BLaER1 treated with 17β-estradiol and CSF1 and Interleukin-3, amounts not matched to agents 10 nM and 100 nM (cell line): ENCODE measurements at regions not wholly inside any gene's neighbourhood (a gene's known extent, or its start where the extent isn't known, plus 50 kb on each side); places are given as distances from the start of the nearest gene placed in this dataset.

Experiments
- H3K27ac ChIP-seq, 11 experiments: shearing (Covaris generic); formaldehyde crosslinking; 2 replicates each; pipeline ENCODE4 v1.8.1; 2022
- H3K27me3 ChIP-seq, 11 experiments: shearing (Covaris generic); formaldehyde crosslinking; 2 replicates each; pipeline ENCODE4 v1.8.1; 2022
- H3K36me3 ChIP-seq, 11 experiments: shearing (Covaris generic); formaldehyde crosslinking; 2 replicates each; pipeline ENCODE4 v1.8.1; 2022
- H3K4me1 ChIP-seq, 10 experiments: shearing (Covaris generic); formaldehyde crosslinking; 2 replicates each; pipeline ENCODE4 v1.8.1; 2022
- H3K4me2 ChIP-seq, 11 experiments: shearing (Covaris generic); formaldehyde crosslinking; 2 replicates each; pipeline ENCODE4 v1.8.1; 2022
- H3K4me3 ChIP-seq, 10 experiments: shearing (Covaris generic); formaldehyde crosslinking; 2 replicates each; pipeline ENCODE4 v1.8.1; 2022
- H3K9ac ChIP-seq, 11 experiments: shearing (Covaris generic); formaldehyde crosslinking; 2 replicates each; pipeline ENCODE4 v1.8.1; 2022
- H3K9me3 ChIP-seq, 11 experiments: shearing (Covaris generic); formaldehyde crosslinking; replicated peaks in 1 of 11; 2 replicates each; pipeline ENCODE4 v1.8.1; 2022
- H4K20me1 ChIP-seq, 11 experiments: shearing (Covaris generic); formaldehyde crosslinking; 2 replicates each; pipeline ENCODE4 v1.8.1; 2022
- Cebpa-rat ChIP-seq, 11 experiments: shearing (Covaris generic); IDR thresholded peaks; 2 replicates each; pipeline ENCODE4 v1.8.1; 2022

DNA sequence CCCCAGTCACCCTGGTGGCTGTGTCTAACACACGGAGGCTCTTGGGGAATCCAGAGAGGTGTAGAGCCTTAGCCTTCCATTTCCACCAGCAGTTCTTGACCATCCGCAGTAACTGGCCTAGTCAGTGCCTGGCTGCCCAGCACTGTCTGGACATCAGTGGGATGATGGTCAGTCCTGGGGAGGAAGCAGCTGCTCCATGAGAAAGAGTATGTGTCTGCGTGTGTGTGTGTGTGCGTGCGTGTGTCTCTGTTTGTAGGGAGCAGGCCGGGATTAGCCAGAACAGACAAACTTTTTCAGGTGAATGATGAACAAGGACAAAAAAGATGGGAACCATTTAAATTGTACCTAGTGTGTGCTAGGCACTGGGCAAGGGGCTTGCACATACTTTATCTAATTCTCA is 109.3 kb upstream of the SYT13 start:
- Histone ChIP-seq H3K36me3 (no peaks in the 10 kb centered on the region), H3K9me3 (no peaks in the 10 kb centered on the region), H3K27ac (no peak overlapping the region), H3K4me3 (no peak overlapping the region), H3K27me3 (peaks cover 5 to 82% (median 36%) of the 10 kb centered on the region in 11 experiments; a peak in 21 of 22 replicates), H3K9ac (no peak overlapping the region), H3K4me2 (no peak overlapping the region), H3K4me1 (peaks cover 0 to 12% (median 6%) of the 10 kb centered on the region in 10 experiments; a peak in 6 of 20 replicates), H4K20me1 (peaks cover 0 to 62% (median 16%) of the 10 kb centered on the region in 11 experiments; a peak in 11 of 22 replicates)
- no peak for TF ChIP-seq Cebpa-rat (IDR thresholded peaks at IDR 0.05)

DNA sequence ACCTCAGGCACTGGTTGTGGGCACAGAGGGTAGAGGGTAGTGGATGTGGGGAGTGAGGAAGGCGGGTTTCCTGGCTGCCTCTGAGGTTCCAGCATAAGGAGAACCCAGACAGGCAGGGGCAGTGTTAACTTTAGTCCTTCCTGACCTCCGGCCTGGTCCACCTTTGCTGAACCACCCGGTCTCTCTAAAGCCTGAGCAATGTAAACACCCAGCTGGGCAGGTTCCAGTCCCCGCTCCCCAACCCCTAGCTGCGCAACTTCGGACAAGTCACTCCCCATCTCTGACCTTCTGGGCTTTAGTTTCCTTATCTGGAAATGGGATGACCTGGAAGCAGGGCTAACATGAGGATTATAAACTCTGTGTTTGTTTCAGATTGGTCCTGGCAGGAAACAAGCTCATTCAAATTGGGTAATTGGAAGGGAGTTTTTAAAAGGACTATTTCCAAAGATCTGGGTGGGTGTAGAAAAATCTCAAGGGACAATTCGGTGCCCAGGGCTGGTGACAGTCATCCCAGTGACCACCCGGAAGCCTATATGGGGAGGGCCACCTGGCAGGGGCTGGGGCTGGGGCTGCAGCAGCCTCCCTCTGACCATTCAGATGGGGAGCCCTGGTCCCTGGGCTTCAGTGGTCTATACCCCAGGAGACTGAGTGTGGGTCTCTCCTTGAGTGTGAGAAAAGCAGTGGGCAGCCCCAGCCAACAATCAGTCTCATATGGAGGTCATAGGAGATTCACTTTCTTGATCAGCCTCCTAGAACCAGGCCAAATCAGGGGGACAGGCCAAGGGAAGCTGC is 108.3 kb upstream of the SYT13 start:
- Histone ChIP-seq H3K4me1 (peaks cover 0 to 10% (median 5%) of the 10 kb centered on the region in 10 experiments; a peak in 6 of 20 replicates), H3K27ac (no peak overlapping the region), H3K9me3 (no peaks in the 10 kb centered on the region), H3K27me3 (peaks cover 6 to 82% (median 45%) of the 10 kb centered on the region in 11 experiments; a peak in 21 of 22 replicates), H3K36me3 (no peaks in the 10 kb centered on the region), H4K20me1 (peaks cover 0 to 64% (median 17%) of the 10 kb centered on the region in 11 experiments; a peak in 11 of 22 replicates), H3K4me2 (no peak overlapping the region), H3K4me3 (no peak overlapping the region), H3K9ac (no peak overlapping the region)
- no peak for TF ChIP-seq Cebpa-rat (IDR thresholded peaks at IDR 0.05)

DNA sequence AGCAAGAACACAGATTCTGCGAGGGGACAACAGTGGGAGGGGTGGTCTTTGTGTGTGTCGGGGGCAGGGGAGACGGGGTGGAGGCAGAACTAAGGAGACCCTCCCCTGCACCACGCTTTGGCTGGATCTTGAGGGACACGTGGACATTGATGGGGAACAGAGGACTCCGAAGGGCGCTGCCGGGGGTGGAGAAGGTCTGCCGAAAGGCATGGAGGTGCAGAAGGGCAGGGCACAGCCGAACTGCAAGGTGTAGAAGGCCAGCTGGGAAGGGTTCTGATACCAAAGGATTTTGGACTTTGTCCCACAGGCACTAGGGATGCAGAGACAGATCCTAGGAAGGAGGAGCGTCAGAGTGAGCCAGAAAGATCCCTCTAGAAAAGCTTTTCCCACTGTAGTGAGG is 107.7 kb upstream of the SYT13 start:
- Histone ChIP-seq H3K27me3 (peaks cover 13 to 84% (median 52%) of the 10 kb centered on the region in 11 experiments), H3K9ac (no peak overlapping the region), H3K4me1 (peaks cover 0 to 3% (median 0%) of the 10 kb centered on the region in 10 experiments; a peak in 6 of 20 replicates), H3K9me3 (no peaks in the 10 kb centered on the region), H3K27ac (no peak overlapping the region), H3K36me3 (no peaks in the 10 kb centered on the region), H4K20me1 (peaks cover 0 to 71% (median 17%) of the 10 kb centered on the region in 11 experiments; a peak in 11 of 22 replicates), H3K4me2 (no peak overlapping the region), H3K4me3 (no peak overlapping the region)
- TF ChIP-seq Cebpa-rat (IDR thresholded peaks at IDR 0.05), result no peak

DNA sequence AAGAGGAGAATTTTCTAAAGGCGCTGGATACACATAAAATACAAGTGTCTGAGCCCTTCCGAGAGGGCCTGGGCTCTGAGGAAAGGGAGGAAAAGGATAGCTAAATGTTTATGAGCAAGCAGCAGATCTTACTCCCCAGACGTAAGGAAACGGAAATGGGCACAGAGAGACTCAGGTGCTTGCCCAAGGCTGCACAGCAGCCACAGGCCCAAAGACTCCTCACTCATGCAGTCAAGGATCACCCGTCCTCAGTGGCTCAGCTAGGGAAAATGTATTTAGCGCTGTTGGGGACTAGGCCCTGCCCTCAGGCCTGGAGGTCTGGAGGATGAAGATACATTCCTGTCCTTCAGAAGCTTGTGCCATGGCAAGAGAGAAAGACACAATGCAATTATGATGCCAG is 107.2 kb upstream of the SYT13 start:
- no peak overlapping the region for H3K4me2 ChIP-seq
- H3K36me3 ChIP-seq, result no peaks in the 10 kb centered on the region
- H3K4me3 ChIP-seq, result no peak overlapping the region
- H3K9ac ChIP-seq, result no peak overlapping the region
- H3K4me1 ChIP-seq, result no peaks in the 10 kb centered on the region
- H3K27me3 ChIP-seq, result peaks cover 18 to 89% (median 57%) of the 10 kb centered on the region in 11 experiments
- H3K9me3 ChIP-seq, result no peaks in the 10 kb centered on the region
- peaks cover 0 to 75% (median 17%) of the 10 kb centered on the region in 11 experiments; a peak in 11 of 22 replicates for H4K20me1 ChIP-seq
- no peak for TF ChIP-seq Cebpa-rat (IDR thresholded peaks at IDR 0.05)
- H3K27ac ChIP-seq, result no peak overlapping the region

DNA sequence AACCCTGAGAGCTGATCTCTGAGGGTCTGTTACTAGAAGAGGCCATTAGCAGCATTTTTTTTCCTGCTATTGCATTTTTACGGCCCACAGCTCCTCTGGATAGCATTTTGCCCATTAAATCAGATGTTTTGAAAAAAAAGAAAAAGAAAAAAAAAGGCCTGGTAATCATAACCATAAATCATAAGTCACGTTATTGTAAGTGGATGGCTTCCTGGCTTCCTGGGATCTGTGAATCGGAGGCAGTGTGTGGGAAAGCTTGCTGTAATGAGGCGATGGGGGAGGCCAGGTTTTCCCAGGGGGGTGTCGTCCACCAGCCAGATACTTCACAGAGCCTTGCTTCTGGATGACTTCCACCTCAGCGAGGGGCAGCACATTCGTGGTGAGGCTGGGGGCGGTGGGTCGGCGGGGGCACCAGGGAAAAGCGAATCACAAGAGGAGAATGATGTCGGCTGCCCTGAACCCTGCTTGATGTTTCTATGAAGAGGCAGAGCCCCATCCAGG is 106.5 kb upstream of the SYT13 start:
- Histone ChIP-seq H3K4me1 (no peaks in the 10 kb centered on the region), H3K4me2 (no peak overlapping the region), H3K36me3 (no peaks in the 10 kb centered on the region), H3K9me3 (peaks cover 0 to 7% (median 5%) of the 10 kb centered on the region in 11 experiments; a peak in 7 of 22 replicates), H4K20me1 (peaks cover 0 to 81% (median 17%) of the 10 kb centered on the region in 11 experiments; a peak in 11 of 22 replicates), H3K9ac (no peak overlapping the region), H3K27ac (no peak overlapping the region), H3K4me3 (no peak overlapping the region), H3K27me3 (peaks cover 24 to 96% (median 64%) of the 10 kb centered on the region in 11 experiments)
- no peak for TF ChIP-seq Cebpa-rat (IDR thresholded peaks at IDR 0.05)

DNA sequence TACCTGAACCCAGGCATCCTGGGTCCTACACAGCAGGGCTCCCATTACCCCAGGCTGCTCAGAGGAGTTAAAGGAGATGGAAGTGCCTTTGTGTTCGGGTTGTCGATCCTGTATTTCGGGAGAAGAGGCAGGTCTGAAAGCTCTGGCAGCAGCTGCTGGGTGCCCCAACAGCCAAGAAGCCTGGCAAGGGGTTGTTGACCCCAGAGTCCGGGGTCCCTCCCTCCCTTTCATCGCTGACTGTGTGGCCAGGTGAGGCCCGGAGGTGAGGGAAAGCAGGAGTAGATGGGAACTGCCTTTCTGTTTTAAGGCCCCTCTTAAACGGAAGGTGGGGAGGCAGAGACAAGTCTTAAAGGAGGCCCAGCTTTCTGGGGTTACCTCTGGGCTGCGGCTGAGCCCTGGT is 106.0 kb upstream of the SYT13 start:
- TF ChIP-seq Cebpa-rat (IDR thresholded peaks at IDR 0.05), result no peak
- H3K9me3 ChIP-seq, result peaks cover 0 to 7% (median 6%) of the 10 kb centered on the region in 11 experiments; a peak in 7 of 22 replicates
- H3K36me3 ChIP-seq, result no peaks in the 10 kb centered on the region
- peaks cover 29 to 98% (median 69%) of the 10 kb centered on the region in 11 experiments for H3K27me3 ChIP-seq
- H3K4me2 ChIP-seq, result no peak overlapping the region
- no peaks in the 10 kb centered on the region for H3K4me1 ChIP-seq
- H3K27ac ChIP-seq, result no peak overlapping the region
- no peak overlapping the region for H3K9ac ChIP-seq
- peaks cover 0 to 85% (median 17%) of the 10 kb centered on the region in 11 experiments; a peak in 11 of 22 replicates for H4K20me1 ChIP-seq
- no peak overlapping the region for H3K4me3 ChIP-seq

DNA sequence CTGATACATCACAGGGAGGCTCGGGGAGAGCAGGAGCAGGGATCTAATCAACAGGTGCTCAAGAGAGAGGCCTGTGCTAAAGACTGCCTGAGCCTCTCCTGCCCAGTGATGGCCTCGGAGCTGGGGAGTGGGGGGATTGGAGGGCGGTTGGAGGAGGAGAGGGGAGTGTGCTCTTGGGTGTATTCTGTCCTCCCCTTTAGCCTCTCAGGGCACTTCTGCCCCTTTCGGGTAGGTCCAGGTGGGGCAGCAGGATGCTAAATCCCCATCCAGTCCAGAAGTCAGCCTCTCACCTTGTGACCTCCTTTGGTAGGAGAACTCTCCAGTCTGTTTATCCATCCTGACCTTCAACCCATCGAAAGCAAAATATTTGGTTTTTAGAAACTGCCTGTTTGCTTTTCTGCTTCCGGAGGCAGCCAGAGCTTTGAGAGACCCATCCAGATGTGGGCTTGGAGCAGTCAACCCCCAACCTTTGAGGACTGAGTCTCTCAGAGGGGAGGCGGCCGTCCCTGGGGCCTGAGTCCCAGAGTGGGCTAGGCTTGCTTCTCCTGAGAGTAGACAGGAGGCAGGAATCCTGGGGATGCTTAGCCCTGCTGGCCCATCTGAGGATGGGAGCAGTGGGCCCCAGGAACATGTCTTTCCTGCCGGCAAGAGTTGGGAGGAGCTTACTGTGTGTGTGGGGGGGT is 105.2 kb upstream of the SYT13 start:
- H3K9ac ChIP-seq, result no peak overlapping the region
- no peak overlapping the region for H3K4me2 ChIP-seq
- peaks cover 38 to 100% (median 77%) of the 10 kb centered on the region in 11 experiments for H3K27me3 ChIP-seq
- no peak overlapping the region for H3K4me3 ChIP-seq
- H3K27ac ChIP-seq, result no peak overlapping the region
- 0 out of 20 replicates have a peak, but pooled peaks cover 0 to 5% (median 0%) of the 10 kb centered on the region in 10 experiments for H3K4me1 ChIP-seq
- peaks cover 0 to 90% (median 19%) of the 10 kb centered on the region in 11 experiments; a peak in 11 of 22 replicates for H4K20me1 ChIP-seq
- no peaks in the 10 kb centered on the region for H3K36me3 ChIP-seq
- no peak for TF ChIP-seq Cebpa-rat (IDR thresholded peaks at IDR 0.05)
- H3K9me3 ChIP-seq, result peaks cover 0 to 7% (median 6%) of the 10 kb centered on the region in 11 experiments; a peak in 7 of 22 replicates

DNA sequence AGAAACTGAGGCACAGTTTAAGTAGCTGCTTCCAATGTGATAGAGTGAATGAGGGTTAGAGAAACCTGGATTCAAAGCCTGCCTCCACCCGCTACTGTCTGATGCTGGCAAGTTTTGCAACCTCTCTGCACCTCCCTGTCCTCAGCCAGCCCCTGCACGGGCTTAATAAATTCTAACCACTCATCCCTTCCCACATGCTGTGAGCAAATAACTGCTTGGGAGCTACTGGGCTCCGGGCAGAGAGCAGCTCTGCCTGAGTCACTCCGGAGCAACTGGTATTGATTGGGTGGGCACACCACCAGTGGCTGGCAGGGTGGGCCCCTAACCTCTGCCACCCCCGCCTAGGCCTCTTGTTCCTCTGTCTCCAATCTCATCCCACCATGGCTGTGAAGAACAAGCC is 104.3 kb upstream of the SYT13 start:
- Histone ChIP-seq H3K4me2 (no peak overlapping the region), H3K4me3 (no peak overlapping the region), H3K27ac (no peak overlapping the region), H3K9ac (no peak overlapping the region), H3K4me1 (peaks cover 0 to 10% (median 5%) of the 10 kb centered on the region in 10 experiments; a peak in 11 of 20 replicates), H3K36me3 (no peaks in the 10 kb centered on the region), H4K20me1 (peaks cover 0 to 93% (median 24%) of the 10 kb centered on the region in 11 experiments; a peak in 16 of 22 replicates), H3K9me3 (peaks cover 0 to 7% (median 6%) of the 10 kb centered on the region in 11 experiments; a peak in 7 of 22 replicates), H3K27me3 (peaks cover 47 to 100% (median 86%) of the 10 kb centered on the region in 11 experiments)
- no peak for TF ChIP-seq Cebpa-rat (IDR thresholded peaks at IDR 0.05)
